Superior temporal gyrus (tissue), 1 donor: ENCODE measurements at regions not wholly inside any gene's neighbourhood (a gene's known extent, or its start where the extent isn't known, plus 50 kb on each side); places are given as distances from the start of the nearest gene placed in this dataset.

Experiments
- DNase-seq: peaks from one replicate; pipeline ENCODE4 v3.0.0-alpha.2; 2016; ENCODE audit errors: extremely low spot score

DNA sequence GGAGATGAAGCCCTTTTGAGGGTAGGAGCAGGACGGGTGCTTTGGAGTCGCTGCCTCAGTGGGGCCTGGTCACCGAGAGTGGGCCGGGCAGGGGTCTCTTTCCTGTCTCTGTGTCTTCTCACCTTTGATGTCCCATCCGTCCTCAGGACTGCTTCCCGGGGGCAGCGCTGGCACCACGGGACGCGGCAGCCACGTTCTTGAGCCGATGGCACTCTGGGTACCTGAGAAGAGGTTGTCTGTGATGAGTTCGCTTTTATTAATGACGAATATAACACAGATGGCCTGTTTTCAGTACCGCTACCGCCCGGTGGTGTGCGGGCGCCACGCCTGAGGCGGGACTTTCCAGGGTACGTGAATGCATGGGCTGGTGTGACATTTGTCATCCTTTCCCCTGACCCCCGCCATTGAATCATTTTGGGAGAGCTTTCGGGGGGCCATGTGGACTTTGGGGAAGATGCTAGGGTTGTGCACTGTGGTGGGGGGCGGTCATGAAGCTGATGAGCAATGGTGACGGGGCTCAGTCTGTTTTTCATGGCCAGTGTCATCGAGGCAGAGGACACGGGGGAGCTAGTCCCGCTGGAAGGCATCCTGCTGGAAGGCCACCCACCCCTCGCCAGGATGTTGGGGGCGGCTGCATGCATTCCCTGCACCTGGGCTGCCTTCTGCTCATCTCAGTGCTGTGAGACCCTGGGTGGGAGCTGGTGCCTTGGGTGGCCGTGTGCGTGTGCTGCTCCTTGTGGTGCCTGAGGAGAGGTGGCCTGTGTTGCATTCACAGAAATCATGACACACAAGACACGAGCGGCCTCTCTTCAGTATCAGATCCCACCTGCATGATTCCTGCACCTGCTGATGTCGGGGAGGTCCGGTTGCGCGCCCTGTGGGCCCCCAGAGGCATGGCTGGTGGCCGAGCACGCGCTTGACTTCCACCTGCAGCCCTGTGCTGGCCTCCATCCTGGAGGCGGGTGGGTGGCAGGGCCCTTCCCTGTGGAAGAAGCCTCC lies 162.5 kb upstream of the RTL1 start:
- DNase-seq = no peak

DNA sequence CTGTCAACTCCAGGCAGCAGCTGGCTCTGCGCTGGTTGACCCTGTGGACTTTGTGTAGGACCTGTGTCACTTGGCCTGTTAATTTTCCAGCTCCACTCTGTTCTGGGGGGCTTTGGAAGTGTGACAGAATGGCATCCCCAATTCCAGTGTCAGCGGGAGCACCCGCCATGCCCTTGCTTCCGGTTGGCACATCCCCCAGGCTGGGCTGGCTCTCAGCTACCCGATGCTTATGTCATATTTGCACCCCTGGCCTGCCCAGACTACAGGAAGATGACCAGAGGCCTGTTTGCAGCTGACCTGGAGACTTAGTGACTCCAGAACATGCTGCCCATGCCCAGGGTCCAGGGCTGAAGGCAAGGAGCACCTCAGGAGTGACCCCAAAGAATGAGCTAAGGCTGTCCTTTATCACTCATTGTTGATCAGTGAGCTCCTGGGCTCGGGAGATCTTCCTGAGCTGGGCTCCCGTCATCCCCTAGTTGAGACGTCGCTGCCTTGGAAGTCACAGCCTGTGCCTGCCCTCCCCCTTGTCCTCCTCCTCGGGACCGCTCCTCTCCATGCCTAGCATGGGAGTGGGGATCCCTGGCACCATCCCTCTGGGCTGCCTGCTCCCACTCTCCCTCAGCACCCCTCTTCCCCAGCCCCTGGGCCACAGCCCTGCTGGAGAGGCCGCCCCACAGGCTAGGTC lies 163.4 kb upstream of the RTL1 start:
- DNase-seq = no peak

DNA sequence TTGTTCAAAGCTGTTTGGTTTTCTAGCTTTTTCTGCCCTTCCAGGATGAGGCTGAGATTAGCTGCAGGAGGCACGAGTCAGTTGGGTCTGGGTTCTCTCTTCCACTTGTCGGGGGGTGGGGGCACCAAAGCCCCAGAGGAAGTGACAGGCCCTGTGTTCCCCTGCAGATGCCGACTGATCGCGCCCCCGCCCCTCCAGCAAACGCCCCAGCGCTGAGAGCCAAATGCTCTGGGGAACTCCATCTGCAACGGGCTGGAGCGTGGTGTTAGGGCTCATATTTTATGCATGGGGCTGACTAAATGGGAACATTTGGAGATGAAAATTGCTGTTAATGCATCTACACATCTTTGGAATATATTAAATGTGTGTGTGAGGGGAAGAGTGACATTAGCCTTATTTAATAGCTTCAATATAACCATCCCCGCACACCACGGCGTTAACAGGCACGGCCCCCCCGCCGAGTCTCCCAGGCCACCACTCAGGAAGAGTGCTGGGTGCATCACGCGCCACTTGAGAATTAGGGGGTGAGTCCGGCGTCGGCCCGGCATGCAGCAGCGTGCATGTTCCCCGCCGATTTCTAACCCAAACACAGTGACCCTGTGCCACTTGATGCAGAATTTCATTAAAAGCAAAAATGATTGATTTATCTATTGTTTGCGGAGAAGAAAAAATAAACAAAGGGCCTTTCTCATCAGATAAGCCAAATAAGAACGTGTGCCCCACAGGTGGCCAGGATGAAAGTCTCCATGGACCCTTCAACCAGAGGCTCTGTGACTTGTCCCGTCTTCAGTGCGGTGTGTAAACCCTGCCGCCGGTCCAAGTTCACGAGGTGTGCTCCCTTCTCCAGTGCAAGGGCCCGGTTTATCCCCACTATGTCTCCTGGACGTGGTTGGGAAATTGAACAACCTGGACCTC lies 165.0 kb upstream of the RTL1 start:
- DNase-seq = no peak

DNA sequence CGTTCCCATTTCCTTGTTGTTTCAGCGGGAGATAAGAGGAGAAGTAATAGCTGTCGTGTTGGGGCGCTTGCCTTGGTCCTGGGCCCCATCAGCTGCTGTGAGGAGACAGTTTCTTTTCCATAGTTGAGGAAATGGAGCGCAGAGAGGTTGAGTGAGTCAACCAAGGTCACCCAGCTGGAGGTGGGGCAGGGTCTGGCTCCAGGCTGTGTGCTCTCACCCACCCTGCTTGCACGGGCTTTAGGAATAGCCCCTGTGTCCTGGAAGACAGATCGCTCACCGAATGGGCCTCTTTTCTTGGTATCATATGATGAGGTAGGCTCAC lies 165.7 kb upstream of the RTL1 start:
- no peak for DNase-seq

DNA sequence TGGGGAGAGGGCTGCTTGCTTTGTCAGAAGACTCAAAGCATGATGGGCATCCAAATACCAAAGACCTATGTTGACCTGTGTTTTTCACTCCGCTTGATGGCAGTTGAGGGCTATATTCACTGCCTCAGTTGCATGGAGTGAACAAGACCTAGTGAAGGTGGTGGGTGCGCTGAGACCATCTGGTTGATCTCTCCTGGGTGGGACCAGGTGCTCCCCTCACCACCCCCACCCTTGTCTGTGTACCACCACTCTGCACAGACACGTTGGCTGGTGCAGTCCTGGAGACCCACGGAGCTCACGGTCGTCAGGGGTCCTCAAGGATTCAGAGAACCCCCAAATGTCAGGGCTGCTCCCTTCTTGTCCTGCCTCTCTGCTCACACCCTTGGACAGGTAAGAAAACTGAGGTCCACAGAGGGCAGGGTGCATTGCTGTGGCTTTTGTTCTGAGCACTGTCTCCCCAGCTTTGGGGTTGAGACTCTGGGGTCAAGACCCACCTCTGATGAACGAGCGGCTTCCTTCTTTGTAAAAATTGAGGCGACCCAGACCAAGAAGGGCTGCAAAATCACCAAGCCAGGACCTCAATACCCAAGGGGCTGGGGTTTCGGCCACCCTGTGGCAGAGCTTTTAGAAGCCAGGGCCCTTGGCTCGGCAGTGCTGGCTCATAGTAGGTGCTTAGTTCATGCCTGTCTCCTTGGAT lies 166.3 kb upstream of the RTL1 start:
- no peak for DNase-seq

DNA sequence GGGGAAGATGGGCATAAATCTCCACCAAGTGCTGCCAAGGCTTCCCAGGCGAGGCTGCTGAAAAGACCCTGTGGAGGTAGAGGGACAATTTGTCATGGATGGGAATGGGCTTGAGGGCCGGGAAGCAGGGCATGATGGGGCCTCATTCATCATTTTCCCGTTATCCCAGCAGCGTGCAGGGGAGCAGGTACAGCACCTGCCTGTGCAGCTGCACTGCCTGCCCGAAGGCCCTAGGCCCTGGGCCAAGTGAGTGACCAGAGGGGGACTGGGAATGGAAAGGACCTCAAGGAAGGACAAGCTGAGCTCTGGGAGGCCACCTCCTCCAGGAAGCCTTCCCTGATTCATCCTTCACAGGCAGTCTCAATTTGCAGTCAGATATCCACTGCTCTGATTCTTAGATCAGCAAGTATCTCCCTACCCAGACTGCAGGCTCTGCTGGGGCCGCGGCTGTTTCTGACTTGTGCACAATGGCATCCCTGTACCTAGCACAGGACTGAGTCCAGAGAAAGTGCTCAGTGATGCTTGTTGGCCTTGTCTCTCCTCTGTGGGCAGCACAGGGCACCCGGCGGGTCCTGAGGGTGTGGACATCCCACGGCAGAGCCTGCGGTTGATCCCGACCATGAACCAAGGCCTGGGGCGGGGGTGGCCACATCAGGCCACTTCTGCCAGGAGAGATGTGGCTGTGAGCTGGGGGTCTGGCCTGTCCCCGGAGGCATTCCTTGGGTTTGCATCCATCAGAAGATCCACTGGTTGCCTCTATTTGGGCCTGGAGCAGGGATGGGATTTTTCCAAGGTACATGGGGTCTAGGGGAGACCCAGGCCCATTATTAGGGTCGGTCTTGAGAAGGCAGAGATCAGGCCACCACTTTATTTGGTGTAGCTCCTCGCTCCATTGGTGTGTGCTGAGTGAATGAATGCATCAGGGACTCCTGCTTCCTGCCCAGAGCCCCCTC lies 167.3 kb upstream of the RTL1 start:
- DNase-seq = no peak

DNA sequence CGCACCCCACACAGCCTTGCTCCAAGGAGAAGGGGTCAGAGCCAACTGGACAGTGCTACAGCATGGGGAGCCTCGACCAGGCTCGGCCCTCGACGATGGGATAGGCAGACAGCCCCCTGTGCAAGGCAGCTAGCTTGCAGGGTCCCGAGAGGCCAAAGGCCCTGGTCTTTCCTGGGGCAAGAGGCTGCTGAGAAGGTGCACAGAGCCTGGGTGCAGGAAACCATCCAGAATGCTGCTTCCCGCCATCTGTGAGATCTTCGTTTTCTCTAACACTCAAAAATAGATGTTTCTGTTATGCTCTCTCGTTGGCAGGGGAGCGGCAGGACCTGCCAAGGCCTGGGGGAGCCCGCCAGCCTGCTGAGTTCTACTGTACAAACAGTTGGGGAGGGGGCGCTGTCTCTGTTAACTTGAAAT lies 168.0 kb upstream of the RTL1 start:
- peak; percentile 47 for DNase-seq

DNA sequence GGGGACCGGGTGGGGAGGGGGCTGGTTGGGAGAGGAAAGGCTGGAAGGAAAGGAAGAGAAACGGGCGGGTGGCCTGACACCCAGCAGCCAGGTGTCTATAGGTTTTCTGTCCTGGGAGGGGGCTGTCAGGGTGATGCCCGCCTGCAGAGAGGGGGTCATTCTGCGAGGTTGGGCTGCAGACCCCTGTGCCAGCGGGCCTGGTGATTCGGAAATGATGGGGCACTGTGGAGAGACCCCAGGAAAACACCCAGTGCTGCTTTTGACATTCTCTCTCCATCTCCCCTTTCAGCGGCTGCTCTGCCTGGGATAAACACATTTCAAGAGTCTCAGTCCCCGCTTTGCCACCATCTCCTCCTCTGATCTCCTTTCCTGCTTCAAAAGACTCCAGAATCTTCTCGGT lies 168.5 kb upstream of the RTL1 start:
- no peak for DNase-seq

DNA sequence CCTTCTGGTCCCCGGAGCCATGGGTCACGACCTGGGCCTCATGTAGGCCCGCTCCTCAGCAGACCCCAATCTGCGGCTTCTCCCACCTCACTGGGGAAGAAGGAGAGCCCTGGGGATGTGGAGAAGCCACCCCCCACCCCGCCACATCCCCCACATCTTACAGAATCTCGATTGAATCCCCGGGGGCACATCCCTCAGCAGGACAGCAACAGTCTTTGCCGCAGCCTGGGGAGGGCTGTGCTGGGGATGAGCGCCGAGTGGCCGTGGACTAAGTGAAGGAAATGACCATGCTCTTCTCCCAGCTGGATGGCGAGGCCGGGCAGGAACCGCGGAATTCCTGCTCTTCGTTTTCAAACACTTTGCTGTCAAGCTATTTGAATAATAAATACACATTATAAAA lies 169.0 kb upstream of the RTL1 start:
- no peak for DNase-seq

DNA sequence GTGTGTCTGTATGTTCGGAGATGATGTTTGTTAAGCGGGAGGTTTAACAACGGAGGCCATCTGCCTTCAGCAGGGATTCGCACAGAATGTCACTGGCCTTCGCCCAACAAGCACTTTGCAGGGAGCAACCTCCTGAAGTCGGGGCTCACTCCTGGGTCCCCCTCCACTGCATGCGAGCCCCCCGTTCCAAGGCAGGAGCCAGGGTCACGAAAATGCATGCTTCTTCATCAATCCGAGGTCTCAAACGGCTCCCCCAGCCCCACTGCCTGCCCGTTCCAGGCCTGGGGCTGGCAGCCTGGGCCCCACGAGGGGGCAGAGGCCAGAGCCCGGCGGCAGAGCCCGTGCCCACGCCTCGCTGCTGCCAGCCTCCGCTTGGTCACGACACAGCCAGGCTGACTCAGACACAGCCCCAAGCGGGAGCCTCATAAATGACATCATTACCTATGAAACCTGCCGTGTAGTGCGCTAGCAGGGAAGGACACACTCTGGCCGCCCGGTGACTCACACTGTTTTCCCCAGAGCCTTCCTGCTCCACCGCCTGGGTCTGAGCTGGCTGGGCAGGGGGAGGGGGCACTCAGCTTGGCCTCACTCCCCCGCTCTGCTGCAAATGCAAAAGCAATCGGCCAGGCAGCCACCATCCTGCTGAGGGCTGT lies 169.5 kb upstream of the RTL1 start:
- DNase-seq = peak; percentile 48

DNA sequence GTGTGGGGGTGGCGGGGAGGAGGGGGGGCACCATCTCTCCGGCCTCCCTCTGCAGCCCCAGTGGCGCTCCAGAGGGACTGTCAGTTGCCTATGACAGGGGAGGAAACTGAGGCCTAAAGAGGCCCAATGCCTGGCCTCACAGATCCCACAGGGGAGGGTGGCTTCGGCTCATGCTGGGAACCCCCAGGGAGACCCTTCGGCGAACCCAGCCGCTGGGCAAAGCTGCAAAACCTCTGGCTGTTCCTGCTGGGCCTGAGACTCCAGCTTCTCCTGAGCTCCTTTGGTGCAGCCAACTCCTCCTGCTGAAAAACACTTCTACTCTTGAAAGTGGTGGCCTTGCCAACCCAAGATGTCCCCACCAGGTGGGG lies 170.1 kb upstream of the RTL1 start:
- DNase-seq = no peak

DNA sequence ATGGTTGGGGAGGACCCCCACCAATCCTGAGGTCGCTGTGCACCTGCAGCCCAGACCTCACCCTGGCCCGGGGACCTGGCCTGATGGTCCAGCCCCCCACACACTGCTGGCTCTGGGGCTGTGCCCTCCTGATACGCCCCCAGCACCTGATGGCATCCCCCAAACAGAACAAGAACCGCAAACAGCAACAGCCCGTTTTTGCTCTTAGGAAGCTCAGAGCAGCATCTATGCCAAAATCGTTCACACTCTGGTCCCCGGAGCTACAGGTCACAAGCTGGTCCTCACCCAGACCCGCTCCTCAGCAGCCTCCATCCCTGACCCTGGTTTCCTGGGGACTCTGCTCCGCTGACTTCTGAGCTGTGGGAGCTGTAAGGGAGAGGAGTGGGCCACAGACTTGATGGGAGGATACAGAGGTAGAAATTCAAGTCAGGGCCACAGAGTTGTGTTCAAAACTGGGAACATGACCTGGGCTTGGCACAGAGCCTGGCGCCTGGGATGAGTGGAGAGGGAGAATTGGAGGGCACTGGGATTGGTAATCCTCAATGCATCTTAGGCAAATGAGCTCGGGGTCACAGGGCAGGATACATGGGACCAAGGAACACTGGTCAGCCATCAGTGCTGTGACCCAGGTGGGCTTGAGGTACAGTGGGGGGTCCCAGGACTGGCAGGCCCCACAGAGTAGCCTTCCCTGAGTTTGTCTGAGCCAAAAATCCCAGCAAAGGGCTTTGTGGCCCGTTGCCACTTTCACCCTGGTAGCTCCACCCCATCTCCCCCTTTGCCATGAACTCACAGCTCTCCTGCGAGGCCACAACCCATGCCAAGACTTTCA lies 170.9 kb upstream of the RTL1 start:
- DNase-seq = no peak

DNA sequence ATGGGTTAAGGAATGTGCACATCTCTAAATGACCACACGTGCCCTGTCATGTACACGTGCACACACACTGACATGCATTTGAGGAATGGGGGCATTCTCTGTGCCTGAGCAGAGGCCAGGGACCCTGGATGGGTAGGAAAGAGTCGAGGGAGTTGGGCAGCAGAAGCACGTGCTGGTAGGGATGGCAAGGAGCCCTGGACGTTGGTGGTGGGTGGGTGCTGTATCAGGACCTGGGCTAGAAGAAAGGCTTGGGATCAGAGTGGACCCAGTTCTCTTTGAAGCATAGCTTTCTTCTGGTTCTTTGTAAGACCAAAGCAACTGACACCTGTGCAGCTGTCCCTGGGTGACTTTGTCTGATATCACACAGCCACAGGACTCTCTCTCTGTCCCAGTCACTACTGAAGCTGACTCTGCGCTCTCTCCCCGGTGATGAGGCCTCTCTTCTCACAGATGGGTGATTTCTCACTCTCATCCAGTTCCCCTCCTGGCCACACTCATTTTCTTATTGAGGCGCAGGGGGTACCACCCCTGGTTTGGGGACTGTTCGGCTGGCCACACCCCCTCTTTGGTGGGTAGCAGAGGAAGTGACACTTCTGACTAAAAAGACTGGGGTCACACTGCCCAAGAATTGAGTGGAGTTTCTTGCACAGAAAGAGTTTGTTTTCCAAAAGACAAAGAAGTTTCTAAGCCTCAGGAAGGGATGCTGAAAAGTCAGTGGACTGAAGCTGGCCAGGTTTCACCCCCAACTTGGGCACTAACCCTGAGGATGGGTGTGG lies 171.7 kb upstream of the RTL1 start:
- no peak for DNase-seq

DNA sequence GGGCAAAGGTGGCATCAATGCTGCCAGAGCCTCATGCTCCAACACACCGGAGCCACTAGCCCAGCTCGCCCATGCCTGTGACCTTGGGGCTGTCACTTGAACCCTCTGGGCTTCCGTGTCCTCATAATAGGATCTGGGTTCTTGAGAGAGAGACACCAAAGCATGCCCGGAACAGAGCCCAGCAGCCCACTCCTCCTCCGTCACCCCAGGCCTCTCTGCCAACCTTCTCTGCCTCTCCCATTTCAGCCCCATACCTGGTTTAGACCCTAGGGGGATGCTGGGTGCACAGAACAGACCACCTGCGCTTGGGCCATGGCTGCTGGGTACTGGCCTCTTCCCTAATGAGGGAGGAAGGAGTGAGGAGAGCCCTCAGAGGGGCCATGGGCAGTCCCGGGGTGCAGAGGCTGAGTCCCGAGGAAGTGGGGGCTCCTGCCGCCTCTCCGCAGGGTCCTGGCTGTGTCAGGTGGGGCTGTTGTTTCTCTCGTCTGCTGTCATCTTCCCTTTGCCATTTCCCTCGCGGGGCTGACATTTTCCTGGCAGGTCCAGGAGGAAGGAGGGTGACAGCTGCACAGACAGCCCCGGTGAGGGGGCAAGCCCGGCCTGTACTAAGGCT lies 172.4 kb upstream of the RTL1 start:
- no peak for DNase-seq

DNA sequence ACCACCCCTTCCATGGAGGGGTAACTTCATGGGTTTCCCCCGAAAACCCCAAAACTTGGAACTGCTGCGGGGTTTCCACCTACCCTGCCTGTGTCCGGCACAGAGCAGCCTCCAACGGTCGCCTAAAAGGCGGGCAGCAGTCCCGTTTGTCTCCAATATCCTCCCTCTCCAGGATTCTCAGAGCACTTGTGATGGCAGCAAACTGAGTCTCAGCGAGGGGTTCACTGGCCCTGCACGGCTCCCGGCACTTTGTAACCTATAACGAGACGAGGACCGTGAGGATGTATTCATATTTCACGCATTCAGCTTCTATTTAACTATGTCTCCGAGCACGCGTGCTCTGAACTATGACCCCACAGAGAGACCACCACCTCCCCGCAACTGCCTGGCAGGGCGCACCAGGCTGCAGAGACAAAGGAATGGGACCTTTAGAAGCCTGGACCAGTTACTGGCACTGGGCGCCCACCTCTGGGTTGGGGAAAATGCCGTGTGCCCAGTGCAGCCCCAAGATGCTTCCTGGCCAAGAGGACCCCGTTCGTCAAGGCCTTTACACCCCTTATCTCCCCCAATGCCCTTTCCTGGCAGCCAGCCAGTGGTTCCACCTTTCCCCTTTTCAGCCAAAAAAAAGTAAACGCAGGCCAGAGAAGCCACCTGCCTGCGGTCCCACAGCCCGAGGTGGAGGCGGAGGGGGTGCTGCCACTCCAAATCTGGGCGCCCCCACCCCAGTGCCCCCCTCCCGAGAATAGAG lies 173.1 kb upstream of the RTL1 start:
- DNase-seq = no peak

DNA sequence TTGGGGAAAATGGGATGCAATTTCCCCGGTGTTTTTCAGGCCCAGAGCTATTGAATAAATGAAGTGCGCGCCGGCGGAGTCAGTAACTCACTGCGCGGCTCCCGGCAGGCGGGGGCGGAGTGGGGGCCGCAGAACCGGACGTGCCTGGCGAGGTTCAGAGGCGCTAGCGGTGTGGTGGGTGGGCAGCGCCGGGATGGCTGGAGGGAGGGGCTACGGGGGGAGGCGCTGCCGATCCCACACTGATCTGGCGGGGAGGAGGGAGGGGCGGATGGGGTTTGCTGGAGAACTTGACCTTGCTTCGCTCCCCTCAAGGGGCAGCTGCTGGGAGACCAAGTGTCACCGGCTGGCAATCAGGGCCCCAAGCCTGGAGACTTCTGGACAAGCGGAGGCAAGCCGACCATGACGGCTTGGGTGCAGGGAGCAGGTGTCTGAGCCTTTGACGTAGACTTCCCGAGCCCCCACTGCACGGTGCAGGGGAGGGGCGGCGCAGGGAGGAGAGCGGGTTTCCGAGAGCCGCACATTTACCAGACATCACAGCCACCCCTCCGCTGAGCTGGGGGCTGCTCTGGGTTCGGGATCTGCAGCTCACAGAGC lies 174.1 kb upstream of the RTL1 start:
- no peak for DNase-seq
